ENCODE measurements at regions not wholly inside any gene's neighbourhood (a gene's known extent, or its start where the extent isn't known, plus 50 kb on each side); places are given as distances from the start of the nearest gene placed in this dataset.

DNA sequence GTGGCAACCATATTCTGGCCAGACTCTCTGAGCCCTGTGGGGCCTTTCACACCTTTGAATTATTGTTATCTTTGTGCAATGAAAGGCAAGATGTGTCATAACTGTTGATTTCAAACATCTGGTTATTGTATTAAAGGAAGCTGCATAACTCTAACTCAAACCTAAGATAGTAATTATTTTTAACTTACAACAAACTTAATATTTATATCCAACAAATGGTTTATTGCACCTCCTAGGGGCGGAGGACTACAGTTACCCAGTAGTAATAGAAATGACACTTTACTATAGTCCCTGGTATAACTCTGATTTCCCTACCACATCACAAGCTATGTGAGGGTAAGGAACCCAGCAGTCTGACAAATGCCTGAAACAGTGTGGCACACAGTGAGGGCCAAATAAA, 363.9 kb upstream of the SUCLG2 start:
- no peak overlapping the region for H3K9ac ChIP-seq (replicated peaks; ENCODE audit: extremely low read depth, insufficient read depth, low read length)
- no peak overlapping the region for H3K4me3 ChIP-seq (replicated peaks in 1 of 3; ENCODE audit: insufficient read depth in 1 of 3, low read depth in 1 of 3, low read length in 3 of 3)
- no peaks in the 10 kb centered on the region for H3K36me3 ChIP-seq (ENCODE audit: control insufficient read depth in 2 of 2, extremely low read depth in 1 of 2, insufficient read depth in 2 of 2, low read length in 2 of 2)
- H2AFZ ChIP-seq (ENCODE audit: low read depth, low read length): no peak overlapping the region
- no peak overlapping the region for H3K4me2 ChIP-seq (ENCODE audit: insufficient read depth, low read length)
- H3K9me1 ChIP-seq (replicated peaks; ENCODE audit: control insufficient read depth, extremely low read depth, insufficient read depth, low read length): no peaks in the 10 kb centered on the region
- no peak for DNase-seq (ENCODE audit: low read depth, low spot score)
- no peak for FAIRE-seq
- POLR2A ChIA-PET: no interaction called here
- no TSS peak for BruUV-seq (replicated peaks)
- CTCF ChIA-PET: no interaction called here
- H3K9me3 ChIP-seq (replicated peaks; ENCODE audit: control insufficient read depth, insufficient read depth, low read length): no peaks in the 10 kb centered on the region
- dilution Hi-C loops (cut with MboI; ENCODE audit: extremely low pct_ligation_motif_present, low sequenced_read_pairs) (no loop called here), intact Hi-C loops (cut with micrococcal nuclease) (no loop called here)
- H3K4me1 ChIP-seq (ENCODE audit: control insufficient read depth, extremely low read depth, insufficient read depth, low read length): no peaks in the 10 kb centered on the region
- H3K27me3 ChIP-seq (ENCODE audit: control insufficient read depth in 2 of 2, insufficient read depth in 2 of 2, low read length in 2 of 2): no peaks in the 10 kb centered on the region
- TF ChIP-seq JUN (IDR thresholded peaks at IDR 0.05; ENCODE audit: borderline replicate concordance, insufficient read depth, insufficient read length, low read depth): no peak
- H3K79me2 ChIP-seq (ENCODE audit: control insufficient read depth, insufficient read depth, low read length): no peaks in the 10 kb centered on the region
- H3K27ac ChIP-seq (ENCODE audit: insufficient read depth, low read depth, low read length): no peak overlapping the region
- no peaks in the 10 kb centered on the region for H4K20me1 ChIP-seq (replicated peaks; ENCODE audit: control insufficient read depth, extremely low read depth, insufficient read depth, low read length)

DNA sequence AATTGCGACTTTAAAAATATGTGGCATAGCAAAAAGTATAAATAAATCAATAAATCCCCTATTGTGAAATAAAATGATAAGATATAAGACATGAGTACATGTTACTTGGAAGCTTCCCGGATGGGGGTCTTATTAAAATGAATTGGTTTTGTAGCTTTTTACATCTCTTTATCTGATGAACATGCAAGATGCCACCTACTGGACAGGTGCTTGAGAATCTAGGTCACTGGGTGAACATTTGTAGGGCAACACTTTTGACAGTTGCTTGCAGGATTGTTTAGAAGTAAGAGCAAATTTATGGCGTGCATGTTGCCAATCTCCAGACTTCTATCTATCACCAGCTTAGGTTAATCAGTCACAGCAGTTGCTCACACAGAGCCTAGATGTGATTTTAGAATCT, 362.7 kb upstream of the SUCLG2 start:
- no peak overlapping the region for H3K4me2 ChIP-seq (ENCODE audit: insufficient read depth, low read length)
- no peak overlapping the region for H3K4me3 ChIP-seq (replicated peaks in 1 of 3; ENCODE audit: insufficient read depth in 1 of 3, low read depth in 1 of 3, low read length in 3 of 3)
- no peaks in the 10 kb centered on the region for H3K27me3 ChIP-seq (ENCODE audit: control insufficient read depth in 2 of 2, insufficient read depth in 2 of 2, low read length in 2 of 2)
- no peak for FAIRE-seq
- H3K27ac ChIP-seq (ENCODE audit: insufficient read depth, low read depth, low read length): no peak overlapping the region
- CTCF ChIA-PET: no interaction called here
- TF ChIP-seq POLR2A (IDR thresholded peaks at IDR 0.05; ENCODE audit: low read depth, low read length) (no peak), MYC (IDR thresholded peaks at IDR 0.05; ENCODE audit: low read depth, low read length) (no peak), FOS (IDR thresholded peaks at IDR 0.05; ENCODE audit: borderline replicate concordance, insufficient read depth, low read length) (no peak), JUN (IDR thresholded peaks at IDR 0.05; ENCODE audit: borderline replicate concordance, insufficient read depth, insufficient read length, low read depth) (no peak), EZH2 (IDR thresholded peaks at IDR 0.05; ENCODE audit: borderline replicate concordance, low read depth, low read length, severe bottlenecking) (no peak), GATA2 (IDR thresholded peaks at IDR 0.05; ENCODE audit: insufficient read depth, insufficient read length, low read depth, low read length) (no peak), POLR2AphosphoS5 (IDR thresholded peaks at IDR 0.05; ENCODE audit: insufficient read depth, low read depth, low read length) (no peak)
- TF ChIP-seq, protein P1, sequence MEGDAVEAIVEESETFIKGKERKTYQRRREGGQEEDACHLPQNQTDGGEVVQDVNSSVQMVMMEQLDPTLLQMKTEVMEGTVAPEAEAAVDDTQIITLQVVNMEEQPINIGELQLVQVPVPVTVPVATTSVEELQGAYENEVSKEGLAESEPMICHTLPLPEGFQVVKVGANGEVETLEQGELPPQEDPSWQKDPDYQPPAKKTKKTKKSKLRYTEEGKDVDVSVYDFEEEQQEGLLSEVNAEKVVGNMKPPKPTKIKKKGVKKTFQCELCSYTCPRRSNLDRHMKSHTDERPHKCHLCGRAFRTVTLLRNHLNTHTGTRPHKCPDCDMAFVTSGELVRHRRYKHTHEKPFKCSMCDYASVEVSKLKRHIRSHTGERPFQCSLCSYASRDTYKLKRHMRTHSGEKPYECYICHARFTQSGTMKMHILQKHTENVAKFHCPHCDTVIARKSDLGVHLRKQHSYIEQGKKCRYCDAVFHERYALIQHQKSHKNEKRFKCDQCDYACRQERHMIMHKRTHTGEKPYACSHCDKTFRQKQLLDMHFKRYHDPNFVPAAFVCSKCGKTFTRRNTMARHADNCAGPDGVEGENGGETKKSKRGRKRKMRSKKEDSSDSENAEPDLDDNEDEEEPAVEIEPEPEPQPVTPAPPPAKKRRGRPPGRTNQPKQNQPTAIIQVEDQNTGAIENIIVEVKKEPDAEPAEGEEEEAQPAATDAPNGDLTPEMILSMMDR (IDR thresholded peaks at IDR 0.05; ENCODE audit: extremely low read depth in 1 of 2, insufficient read depth in 1 of 2, low read depth in 1 of 2, low read length in 2 of 2): no peak
- TF ChIP-seq, protein P2, sequence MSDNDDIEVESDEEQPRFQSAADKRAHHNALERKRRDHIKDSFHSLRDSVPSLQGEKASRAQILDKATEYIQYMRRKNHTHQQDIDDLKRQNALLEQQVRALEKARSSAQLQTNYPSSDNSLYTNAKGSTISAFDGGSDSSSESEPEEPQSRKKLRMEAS (IDR thresholded peaks at IDR 0.05; ENCODE audit: insufficient read depth, insufficient read length): no peak
- H4K20me1 ChIP-seq (replicated peaks; ENCODE audit: control insufficient read depth, extremely low read depth, insufficient read depth, low read length): no peaks in the 10 kb centered on the region
- H2AFZ ChIP-seq (ENCODE audit: low read depth, low read length): no peak overlapping the region
- H3K4me1 ChIP-seq (ENCODE audit: control insufficient read depth, extremely low read depth, insufficient read depth, low read length): no peaks in the 10 kb centered on the region
- DNase-seq (ENCODE audit: low read depth, low spot score): no peak
- intact Hi-C loops (cut with micrococcal nuclease): no loop called here
- no peaks in the 10 kb centered on the region for H3K36me3 ChIP-seq (ENCODE audit: control insufficient read depth in 2 of 2, extremely low read depth in 1 of 2, insufficient read depth in 2 of 2, low read length in 2 of 2)
- POLR2A ChIA-PET: no interaction called here
- no TSS peak for BruUV-seq (replicated peaks)
- dilution Hi-C loops (cut with MboI; ENCODE audit: extremely low pct_ligation_motif_present, low sequenced_read_pairs): no loop called here
- H3K79me2 ChIP-seq (ENCODE audit: control insufficient read depth, insufficient read depth, low read length): no peaks in the 10 kb centered on the region
- no peaks in the 10 kb centered on the region for H3K9me3 ChIP-seq (replicated peaks; ENCODE audit: control insufficient read depth, insufficient read depth, low read length)
- no peak overlapping the region for H3K9ac ChIP-seq (replicated peaks; ENCODE audit: extremely low read depth, insufficient read depth, low read length)
- no peaks in the 10 kb centered on the region for H3K9me1 ChIP-seq (replicated peaks; ENCODE audit: control insufficient read depth, extremely low read depth, insufficient read depth, low read length)

Measured in endothelial cell of umbilical vein (primary cell).